HG02798 (cell line): ENCODE measurements at regions not wholly inside any gene's neighbourhood (a gene's known extent, or its start where the extent isn't known, plus 50 kb on each side); places are given as distances from the start of the nearest gene placed in this dataset.
"Not testable (repeated sequence)": the region's sequence is repeated elsewhere in the genome, so short reads cannot be mapped to it uniquely, and the experiment has no call there.

Experiments used
- ATAC-seq: cut with Tn5 transposase; IDR thresholded peaks from one replicate; pipeline ENCODE4 v1.9.1; 2021; ENCODE audit warnings: mild to moderate bottlenecking; ENCODE audit not compliant: unreplicated experiment, poor library complexity

DNA sequence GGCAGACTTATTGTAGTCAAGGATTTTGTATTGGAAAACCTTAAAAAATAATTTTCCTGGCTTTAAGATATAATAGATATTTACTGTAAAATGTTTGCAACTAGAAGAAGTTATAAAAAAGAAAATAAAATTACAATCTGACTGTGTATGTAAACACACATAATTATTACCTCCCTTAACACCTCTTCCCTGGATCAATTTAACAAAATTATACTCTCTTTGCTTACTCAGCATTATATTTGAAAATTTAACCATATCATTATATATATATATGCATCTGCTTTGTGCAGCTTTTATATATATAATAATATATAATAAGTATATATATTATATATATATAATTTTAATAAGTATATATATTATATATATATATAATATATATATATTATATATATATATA is 131.7 kb upstream of the FAM98A start:
- no peak for ATAC-seq

DNA sequence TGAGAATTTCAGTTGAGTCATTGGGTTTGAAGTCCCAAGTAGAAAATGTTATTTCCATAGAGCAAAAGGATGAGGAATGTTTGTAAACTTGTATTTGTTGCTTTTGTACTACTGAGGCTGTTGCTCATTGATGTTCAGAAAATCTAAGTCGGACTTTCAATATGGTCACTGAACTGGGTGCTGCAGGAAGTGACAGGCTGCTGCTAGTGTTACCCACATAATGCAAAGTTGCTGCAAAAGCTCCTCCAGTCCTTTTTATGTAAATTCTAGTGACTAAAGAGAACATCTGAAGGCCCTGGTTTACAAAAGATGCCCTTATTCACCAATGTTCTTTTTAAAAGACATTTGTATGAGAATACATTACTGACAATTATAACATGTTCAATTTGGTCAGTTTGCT is 131.1 kb upstream of the FAM98A start:
- ATAC-seq: no peak

DNA sequence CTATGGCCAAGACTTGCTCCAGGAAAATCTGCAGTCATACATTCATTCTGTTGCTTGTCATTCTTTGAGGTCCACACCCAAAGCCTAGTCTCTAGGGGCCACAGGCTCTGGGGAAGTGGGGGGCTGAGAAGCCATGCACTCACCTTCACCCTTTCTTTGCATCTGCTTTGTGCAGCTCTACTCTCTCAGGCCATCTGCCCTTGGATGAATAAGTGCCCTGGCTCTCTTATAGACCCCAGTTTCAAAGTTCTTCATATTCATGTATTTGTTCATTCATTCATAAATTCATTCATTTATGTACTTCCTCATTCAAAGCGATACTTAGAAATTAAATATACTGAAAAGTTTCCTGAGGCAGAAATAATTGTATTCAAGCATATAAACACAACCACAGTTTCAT is 130.3 kb upstream of the FAM98A start:
- ATAC-seq: no peak

DNA sequence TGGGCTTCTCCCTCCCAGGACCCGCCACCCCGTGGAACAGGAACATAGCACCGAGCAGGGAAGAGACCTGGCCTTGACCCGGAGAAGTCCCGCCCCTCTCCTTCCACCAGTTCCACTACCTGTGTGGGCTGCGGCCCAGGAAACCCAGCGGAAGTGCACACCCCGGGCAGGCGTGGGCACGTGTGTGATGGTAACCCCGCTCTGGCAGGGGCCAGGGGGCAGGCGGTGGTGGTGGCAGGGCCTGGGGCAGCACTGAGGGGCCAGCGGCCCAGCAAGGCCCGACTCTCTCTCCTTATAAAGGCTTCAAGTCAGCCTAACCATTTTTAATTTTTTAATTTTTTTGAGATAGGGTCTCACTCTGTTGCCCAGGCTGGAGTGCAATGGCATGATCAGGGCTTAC is 129.0 kb upstream of the FAM98A start:
- no peak for ATAC-seq

DNA sequence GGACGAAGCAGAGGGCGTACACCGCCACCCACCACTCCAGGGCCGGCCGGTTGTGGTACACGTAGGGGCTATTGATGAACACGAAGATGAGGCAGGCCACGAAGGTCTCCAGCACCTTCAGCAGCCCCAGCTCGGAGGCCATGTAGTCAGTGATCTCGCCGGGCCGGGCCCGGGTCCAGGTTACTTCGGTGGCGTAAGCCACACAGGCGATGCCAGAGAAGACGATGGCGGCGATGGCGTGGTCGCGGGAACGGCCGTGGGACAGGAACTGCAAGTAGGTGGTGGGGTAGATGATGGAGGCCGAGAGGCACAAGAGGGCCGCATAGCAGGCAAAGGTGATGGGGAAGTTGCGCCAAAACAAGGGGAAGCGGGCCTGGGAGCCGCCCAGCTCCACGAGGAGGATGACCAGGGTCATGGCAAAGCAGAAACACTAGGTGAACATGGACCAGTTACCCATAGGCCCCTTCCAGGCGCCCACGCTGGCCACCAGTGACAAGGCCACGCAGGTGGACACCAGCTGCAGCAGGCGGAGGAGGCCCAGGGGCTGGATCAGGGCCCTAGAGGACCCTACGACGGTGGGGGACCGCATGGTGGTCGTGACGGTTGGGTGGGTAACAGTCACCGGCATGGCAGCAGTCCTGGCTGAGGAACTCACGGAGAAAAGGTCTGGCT is 128.4 kb upstream of the FAM98A start:
- ATAC-seq: no peak

DNA sequence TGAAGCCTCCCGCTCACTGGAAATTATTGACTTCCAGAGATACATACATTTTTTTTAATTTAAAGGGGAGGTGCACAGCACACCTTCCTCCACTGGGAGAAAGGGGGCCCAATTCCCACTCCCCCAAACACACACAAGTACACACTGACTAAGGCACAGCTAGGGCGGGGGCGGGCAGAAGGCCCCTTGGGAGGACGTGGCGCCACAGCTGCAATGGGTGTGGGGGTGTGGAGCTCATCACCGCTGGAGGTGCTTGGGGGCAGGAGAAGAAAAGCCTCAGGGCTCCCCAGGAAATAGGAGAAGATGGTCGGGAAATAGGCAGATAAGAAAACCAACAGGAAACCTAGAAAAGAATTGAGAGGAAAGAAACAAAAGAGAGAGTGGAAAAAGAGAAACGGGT is 127.3 kb upstream of the FAM98A start:
- ATAC-seq: no peak

DNA sequence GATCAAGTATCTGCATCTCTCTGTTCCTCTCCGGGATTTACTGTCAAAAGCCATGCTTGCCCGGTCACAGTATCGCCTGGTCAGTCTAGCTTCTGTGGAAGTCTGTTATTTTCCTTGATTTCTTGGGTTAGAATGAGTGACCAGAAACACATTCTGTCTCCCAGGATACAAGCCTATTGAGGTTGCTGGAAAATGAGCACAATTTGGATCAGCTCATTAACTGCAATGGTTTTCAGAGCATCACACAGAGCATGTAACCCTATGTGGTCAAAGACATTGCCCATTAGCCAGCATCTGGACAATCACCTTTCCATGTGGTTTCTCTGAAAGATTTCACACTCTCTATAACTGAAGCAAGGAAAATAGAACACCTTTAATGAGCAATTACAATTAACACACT is 124.2 kb upstream of the FAM98A start:
- no peak for ATAC-seq

DNA sequence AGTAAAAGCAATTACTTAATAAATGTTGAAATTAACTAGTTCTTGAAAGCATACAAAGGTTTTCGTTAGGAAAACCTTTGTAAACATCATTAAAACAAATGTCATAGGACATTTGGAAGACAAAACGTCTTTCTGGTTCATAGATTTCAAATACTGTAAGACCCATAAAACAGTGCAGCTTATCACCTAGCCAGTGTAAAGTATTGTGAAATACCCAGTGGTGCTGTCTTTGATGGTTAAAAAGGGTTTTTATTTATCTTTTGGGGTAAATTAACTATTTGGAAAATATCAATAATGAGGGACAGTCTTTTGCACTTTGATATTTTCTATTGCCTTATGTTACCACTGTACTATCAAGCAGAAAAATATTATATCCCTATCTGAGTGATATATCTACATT is 120.0 kb upstream of the FAM98A start:
- no peak for ATAC-seq

DNA sequence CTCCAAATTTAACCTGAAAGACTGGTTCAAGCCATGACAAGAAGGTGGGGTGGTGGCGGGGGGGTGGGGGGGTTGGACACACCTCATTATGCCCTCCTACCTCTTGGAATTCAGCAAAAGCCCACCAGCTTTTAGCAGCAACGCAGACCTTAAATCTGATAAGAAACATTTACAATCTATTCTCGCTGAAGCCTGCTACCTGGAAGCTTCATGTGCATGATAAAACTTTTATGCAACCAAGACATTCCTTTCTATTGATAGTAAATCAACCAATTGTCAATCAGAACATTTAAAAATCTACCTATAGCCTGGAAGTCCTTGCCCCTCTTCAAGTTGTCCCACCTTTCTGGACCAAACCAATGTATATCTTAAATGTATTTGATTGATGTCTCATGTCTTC is 113.6 kb upstream of the FAM98A start:
- ATAC-seq: no peak

DNA sequence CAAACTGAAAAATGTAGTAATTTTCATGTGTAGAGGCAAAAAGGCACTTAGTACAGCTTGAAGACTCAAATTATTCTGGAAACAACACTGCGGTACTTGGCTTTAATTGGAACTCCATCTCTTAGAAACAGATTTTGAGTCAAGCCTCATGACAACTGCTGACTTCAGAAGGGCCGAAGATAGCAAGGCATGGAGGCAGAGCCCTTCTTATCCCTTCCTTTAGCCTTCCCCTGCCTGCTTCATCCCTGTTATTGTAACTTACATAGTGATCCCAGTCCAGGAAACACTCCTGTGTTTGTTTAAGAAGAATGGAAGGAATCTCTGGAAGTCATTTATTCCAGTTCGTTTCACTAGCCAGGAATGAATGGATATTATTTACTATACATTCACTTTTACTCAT is 110.9 kb upstream of the FAM98A start:
- ATAC-seq: no peak

DNA sequence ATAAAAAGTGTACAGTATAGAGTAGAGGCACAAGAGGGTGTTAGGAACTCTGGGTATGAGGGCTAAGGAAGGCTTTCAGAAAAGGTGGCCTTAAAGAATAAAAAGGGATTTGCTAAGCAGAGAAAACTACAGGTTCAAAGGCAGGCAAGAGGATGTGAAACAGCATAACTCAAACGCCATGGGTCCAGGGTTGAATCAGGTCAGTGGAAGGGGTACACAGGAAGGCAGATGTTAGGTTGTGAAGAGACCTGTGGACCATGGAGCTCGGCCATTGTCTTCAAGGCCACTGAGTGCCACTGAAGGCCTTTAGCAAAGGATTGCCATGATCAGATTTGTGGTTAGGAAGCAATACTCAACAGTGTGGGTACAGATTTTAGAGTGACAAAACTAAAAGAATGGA is 108.2 kb upstream of the FAM98A start:
- ATAC-seq: no peak

DNA sequence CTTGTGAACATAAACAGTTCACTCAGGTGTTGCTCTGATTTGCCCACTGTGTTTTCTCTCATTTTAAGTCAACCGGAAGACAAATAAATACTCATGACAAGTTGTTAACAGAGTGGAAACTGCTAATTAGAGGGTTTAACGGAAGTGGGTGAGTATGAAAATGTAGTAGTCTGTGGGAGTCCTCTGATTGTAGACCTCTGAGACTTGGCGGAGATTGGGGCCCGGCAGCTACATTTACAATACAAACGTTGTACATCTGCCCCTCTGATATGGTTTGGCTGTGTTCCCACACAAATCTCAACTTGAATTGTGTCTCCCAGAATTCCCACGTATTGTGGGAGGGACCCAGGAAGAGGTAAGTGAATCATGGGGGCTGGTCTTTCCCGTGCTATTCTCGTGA is 107.3 kb upstream of the FAM98A start:
- no peak for ATAC-seq

DNA sequence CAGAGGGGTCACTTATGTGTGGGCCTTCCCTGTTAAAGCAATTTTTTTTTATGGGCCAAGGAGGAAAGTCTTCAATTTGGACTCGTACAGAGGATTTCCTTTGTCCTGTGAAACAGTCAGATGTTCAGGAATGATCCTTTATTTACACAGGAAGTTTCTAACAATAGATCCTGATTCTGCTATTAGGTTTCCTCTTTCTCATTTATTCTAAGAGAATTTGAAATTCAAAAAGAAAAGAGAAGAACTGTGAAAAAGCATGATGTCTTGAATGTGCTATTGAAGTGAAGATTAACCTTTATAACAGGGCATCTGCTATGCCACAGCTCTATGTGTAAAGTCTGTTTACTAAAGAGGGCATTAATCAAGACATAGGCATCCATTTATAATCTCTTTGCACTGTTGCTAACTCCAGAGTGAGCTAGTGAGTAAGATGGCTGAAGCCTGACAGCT is 105.3 kb upstream of the FAM98A start:
- ATAC-seq: no peak

DNA sequence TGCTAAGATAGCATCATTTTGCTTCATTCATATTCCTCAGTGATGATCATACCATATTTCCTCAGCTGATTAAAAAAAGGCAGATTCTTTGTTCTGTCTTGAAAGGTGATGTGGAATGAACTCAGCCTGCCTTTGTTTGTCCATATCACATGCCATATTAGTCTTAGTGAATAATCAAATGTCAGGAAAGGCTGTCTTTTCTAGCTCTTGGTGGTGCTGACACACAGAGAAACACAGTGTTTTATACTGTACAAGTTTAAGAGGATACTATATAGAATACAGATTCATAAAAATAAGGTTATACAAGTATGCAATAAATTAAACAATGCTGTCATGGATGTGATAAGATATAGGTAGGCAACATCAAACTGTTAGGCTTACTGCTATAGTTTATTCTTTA is 97.1 kb upstream of the FAM98A start:
- ATAC-seq: no peak

DNA sequence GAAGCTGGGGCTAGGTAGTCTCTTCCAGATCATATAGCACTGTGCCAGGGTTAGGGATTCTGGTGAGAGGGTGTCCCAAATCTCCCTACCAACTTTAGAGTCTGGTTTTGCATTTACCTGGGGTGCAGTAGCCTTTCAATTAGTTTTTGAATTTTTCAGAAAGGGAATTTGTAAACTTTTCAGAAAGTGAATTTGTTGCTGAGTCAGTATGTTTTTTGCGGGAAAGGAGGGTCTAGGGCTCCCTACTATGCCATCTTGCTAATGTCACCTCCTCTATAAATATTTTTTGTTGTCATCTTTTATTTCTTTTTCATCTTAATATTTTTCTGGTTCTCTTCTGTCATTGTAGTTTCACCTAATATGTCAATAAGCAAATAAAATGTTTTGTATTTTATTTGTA is 95.8 kb upstream of the FAM98A start:
- ATAC-seq: no peak

DNA sequence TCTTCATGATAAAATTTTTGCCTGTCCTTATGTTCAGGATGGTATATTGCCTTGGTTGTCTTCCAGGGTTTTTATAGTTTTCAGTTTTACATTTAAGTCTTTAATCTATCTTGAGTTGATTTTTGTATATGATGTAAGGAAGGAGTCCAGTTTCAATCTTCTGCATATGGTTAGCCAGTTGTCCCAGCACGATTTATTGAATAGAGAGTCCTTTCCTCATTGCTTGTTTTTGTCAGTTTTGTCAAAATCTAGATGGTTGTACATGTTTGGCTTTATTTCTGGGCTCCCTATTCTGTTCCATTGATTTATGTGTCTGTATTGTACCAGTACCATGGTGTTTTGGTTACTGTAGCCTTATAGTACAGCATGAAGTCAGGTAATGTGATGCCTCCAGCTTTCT is 91.6 kb upstream of the FAM98A start:
- ATAC-seq: not testable (repeated sequence)

DNA sequence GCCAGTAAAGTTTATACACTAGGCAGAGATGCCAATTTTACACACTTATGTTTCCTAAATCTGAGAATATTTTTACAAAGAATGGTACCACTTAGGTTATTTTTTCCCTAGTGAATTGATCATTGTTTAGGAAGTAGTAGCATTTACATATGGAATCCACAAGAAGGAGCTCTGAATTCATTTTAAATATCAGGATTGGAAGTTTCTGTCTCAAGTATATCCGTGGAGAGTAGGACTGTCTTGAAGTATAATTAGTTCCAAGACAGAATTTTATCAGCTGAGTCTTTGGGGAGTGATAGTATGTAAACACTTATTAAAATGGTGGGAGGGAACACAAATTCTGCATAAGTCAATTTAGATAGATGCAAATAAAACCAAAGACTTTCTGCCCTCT is 82.3 kb upstream of the FAM98A start:
- no peak for ATAC-seq

DNA sequence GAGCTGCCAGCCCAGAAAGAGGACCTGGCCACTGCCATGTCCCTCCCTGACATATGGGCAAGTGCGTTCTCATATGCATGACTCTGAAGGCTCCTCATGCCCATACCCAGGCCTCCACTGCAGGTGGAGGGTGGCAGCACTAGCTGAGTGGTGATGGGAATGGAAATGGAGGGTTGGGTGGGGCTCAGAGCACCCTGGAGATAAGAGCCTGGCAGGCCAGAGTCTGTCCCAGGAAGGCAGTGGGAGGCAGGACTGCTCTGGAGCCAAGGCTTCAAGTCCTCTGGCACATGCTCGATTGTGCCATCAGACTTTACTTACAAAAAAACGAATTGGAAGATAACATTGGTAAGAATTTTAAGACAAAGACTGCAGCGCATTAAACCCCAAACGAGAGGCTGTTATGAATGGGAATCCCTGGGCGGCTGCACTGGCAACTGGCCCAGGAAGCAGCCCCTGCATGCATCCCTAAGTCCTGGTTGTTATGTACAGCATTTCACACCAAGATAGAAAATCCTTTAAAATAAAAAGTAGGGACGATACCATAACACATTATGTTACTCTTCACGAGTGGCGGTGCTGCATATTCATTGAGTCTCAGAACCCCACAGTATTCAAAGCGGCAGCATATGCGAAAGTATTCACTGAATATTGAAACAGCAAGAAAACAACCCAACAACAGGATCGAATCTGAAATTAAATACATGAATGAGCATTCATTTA is 81.7 kb upstream of the FAM98A start:
- ATAC-seq: no peak

DNA sequence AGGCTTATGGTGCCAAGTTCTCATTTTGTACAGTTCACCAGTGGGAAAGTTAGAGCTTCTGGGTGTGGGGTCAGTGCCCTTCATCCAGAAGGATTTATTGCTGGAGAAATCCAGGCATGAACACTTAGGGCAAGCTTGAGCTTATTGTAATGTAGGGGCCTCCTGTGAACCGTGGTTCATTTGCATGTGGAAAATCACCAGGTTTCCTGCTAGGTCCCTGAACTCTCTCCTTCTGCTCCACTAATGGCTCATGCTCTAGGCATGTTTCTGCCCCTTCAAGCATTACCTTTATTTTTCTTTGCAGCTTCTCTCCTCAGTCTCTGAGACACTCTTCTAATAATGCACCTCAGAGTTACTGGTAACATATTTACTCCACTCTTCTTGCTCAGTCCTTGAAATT is 79.3 kb upstream of the FAM98A start:
- ATAC-seq: no peak

DNA sequence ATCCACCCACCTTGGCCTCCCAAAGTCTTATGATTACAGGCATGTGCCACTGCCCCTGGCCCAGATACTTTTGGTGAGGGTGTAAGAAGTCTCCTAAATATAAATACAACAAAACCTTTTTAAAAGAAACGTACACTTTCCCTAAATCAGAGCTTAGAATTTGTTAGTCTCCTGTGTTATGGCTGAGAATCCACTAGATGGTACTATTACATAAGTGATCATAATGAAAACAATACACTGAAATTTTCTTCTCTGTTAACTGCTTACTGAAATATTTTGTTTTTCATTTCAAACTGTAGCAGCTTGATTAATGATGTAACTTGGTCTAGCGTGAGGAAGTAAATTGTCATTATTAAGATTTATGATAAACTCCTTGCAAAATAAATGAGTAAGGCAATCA is 74.8 kb upstream of the FAM98A start:
- ATAC-seq: no peak

DNA sequence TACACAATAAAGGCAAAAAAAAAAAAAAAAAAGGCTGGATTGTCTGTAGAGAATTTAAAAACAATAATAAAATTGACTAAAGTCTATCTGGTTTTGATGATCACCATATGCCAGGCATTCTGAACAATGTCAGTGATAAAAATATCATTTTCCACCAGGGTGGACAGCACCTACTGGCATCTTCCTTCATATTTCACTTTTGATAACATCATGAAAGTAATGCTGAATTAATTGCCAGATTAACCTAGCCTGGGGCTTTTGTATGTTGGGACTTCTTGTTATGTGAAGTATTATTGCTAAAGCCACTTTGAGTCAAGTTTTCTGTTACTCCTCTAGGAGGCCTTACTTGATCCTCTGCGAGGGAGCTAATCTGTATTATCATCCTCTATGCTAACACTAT is 73.8 kb upstream of the FAM98A start:
- ATAC-seq: no peak

DNA sequence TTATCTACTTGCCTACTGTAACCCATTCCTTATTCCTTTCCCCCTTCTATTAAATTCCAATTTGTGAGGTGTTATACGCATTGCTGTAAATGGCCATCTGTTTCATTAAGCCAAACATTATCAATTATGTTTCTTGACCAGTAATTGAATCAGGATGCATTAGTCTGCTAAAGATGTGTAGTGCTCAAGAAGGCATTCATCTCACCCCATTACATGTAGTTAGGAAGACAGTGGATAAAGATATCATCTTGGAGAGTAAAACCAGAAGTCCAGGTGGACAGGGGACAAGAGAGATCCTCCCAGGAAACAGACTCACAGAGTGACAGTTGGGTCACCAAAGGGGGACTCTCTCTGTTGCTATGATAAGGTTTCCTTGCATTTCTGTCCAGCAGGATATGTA is 73.3 kb upstream of the FAM98A start:
- ATAC-seq: no peak
